K562 (cell line): ENCODE measurements at regions not wholly inside any gene's neighbourhood (a gene's known extent, or its start where the extent isn't known, plus 50 kb on each side); places are given as distances from the start of the nearest gene placed in this dataset.

ENCODE experiments used
- ATAC-seq: fragments of 200-7000 bp; cut with Tn5 transposase; 3 replicates; pipeline ENCODE4 v1.9.1; 2020; ENCODE audit warnings: moderate library complexity
- BruUV-seq: library from RNA; stranded (reverse); fragments of 400-500 nt; replicated peaks from 2 replicates; lab custom pipeline; 2021; lab: Mats Ljungman, UMichigan
- CTCF ChIA-PET: fragments of 300-600 bp; formaldehyde crosslinking; extraction: SDS; loops from one replicate; lab custom pipeline; 2021; ENCODE audit warnings: low intra/inter-chr PET ratio; lab: Yijun Ruan, JAX
- POLR2A ChIA-PET: fragments of 300-600, 350-650 bp; sonication (Branson Sonifier 250); formaldehyde crosslinking; extraction: SDS; loops from one replicate; lab custom pipeline; 2021; ENCODE audit warnings: antibody characterized with exemption, inconsistent platforms; lab: Yijun Ruan, JAX
- DNase-seq, 4 experiments: peaks; one replicate each; pipeline versions ENCODE4 v3.0.0 to v3.0.0-alpha.2; 2011 to 2018; ENCODE audit warnings: low spot score in 3 of 4, mixed read lengths in 3 of 4; ENCODE audit errors: extremely low read depth in 1 of 4
- FAIRE-seq: peaks from 2 replicates; lab custom pipeline; 2011; peaks lifted over from hg19 to GRCh38; lab: Jason Lieb, UNC
- H2AFZ ChIP-seq: 2 replicates; pipeline ENCODE4 v1.6.0; 2011; ENCODE audit warnings: low read depth, low read length, control low read depth, inconsistent platforms
- H3K27ac ChIP-seq: fragments of 200-600 bp; 3 replicates; pipeline ENCODE4 v1.8.0; 2011; ENCODE audit warnings: low read depth, mild to moderate bottlenecking, control low read depth, inconsistent platforms, low read length, moderate library complexity, mixed read lengths; ENCODE audit errors: extremely low read depth
- H3K27me3 ChIP-seq, 2 experiments: fragments of 300-600 bp in 1 of 2; 2 replicates in 1 of 2; 3 replicates in 1 of 2; pipeline versions ENCODE4 v1.6.0 to v1.8.0; 2011; ENCODE audit warnings: inconsistent platforms in 2 of 2, low read length in 2 of 2, mild to moderate bottlenecking in 1 of 2, mixed read lengths in 1 of 2, moderate library complexity in 1 of 2; ENCODE audit not compliant: control insufficient read depth in 2 of 2, insufficient read depth in 2 of 2
- H3K36me3 ChIP-seq: fragments of 300-600 bp; 3 replicates; pipeline ENCODE4 v1.8.0; 2011; ENCODE audit warnings: mild to moderate bottlenecking, low read length, inconsistent platforms; ENCODE audit not compliant: control insufficient read depth, insufficient read depth
- H3K4me1 ChIP-seq, 2 experiments: fragments of 200-600 bp in 1 of 2; replicated peaks in 1 of 2; 2 replicates in 1 of 2; 3 replicates in 1 of 2; pipeline versions ENCODE4 v1.5.1 to v1.8.0; 2011; ENCODE audit warnings: inconsistent platforms in 2 of 2, low read length in 2 of 2, mild to moderate bottlenecking in 1 of 2, mixed read lengths in 1 of 2, moderate library complexity in 1 of 2; ENCODE audit not compliant: control insufficient read depth in 2 of 2, insufficient read depth in 2 of 2
- H3K4me2 ChIP-seq: 2 replicates; pipeline ENCODE4 v1.6.1; 2011; ENCODE audit warnings: low read length, control low read depth, inconsistent platforms, mixed read lengths; ENCODE audit not compliant: insufficient read depth
- H3K4me3 ChIP-seq: fragments of 200-600 bp; sonication (generic), shearing (Covaris generic); 2 replicates; pipeline ENCODE4 v1.5.1; 2016; ENCODE audit warnings: control low read depth, inconsistent platforms
- H3K79me2 ChIP-seq: fragments of 200-600 bp; 3 replicates; pipeline ENCODE4 v1.8.0; 2011; ENCODE audit warnings: low read length, inconsistent platforms; ENCODE audit not compliant: control insufficient read depth, insufficient read depth
- H3K9ac ChIP-seq, 2 experiments: 2 replicates each; pipeline versions ENCODE4 v1.6.0 to v1.6.1; 2011; ENCODE audit warnings: low read depth in 2 of 2, low read length in 2 of 2, control low read depth in 1 of 2, inconsistent platforms in 1 of 2, mild to moderate bottlenecking in 1 of 2, mixed read lengths in 1 of 2; ENCODE audit not compliant: insufficient read depth in 1 of 2
- H3K9me1 ChIP-seq: one replicate; pipeline ENCODE4 v1.6.0; 2011; ENCODE audit warnings: inconsistent platforms, mild to moderate bottlenecking, low read length, moderate library complexity; ENCODE audit not compliant: control insufficient read depth, insufficient read depth
- H3K9me3 ChIP-seq: replicated peaks from 2 replicates; pipeline ENCODE4 v1.5.1; 2011; ENCODE audit warnings: low read depth, low read length, inconsistent platforms; ENCODE audit not compliant: control insufficient read depth, insufficient read depth
- H4K20me1 ChIP-seq: replicated peaks from 2 replicates; pipeline ENCODE4 v1.6.1; 2011; ENCODE audit warnings: low read length, inconsistent platforms, mixed read lengths; ENCODE audit not compliant: control insufficient read depth, insufficient read depth
- ARID3A ChIP-seq: IDR thresholded peaks from 2 replicates; pipeline ENCODE4 v1.6.1; 2012; ENCODE audit warnings: low read depth, low read length, improper control_type of control experiment, borderline replicate concordance
- C11orf30 ChIP-seq: fragments of 450-650 bp; IDR thresholded peaks from 2 replicates; pipeline ENCODE4 v1.6.1; 2016; ENCODE audit warnings: low read depth, mild to moderate bottlenecking
- CREB3L1 ChIP-seq: fragments of 450-650 bp; IDR thresholded peaks from 2 replicates; pipeline ENCODE4 v1.6.1; 2014; ENCODE audit warnings: low read depth, mild to moderate bottlenecking, moderate library complexity, borderline replicate concordance
- ELF4 ChIP-seq: fragments of 450-650 bp; formaldehyde crosslinking; IDR thresholded peaks from 2 replicates; pipeline ENCODE4 v1.4.0; 2022; ENCODE audit warnings: missing genetic modification characterization
- FOXA3 ChIP-seq, 2 experiments: fragments of 450-650 bp in 1 of 2; sonication (generic) in 1 of 2; formaldehyde crosslinking; IDR thresholded peaks in 1 of 2; conservative IDR thresholded peaks in 1 of 2; 2 replicates each; pipeline versions ENCODE4 v1.4.0 to v1.8.0; 2020 to 2022; ENCODE audit warnings: mild to moderate bottlenecking in 2 of 2, missing genetic modification reagents in 1 of 2
- KAT8 ChIP-seq: fragments of 450-650 bp; IDR thresholded peaks from 2 replicates; pipeline ENCODE4 v1.6.1; 2016; ENCODE audit warnings: low read depth, mild to moderate bottlenecking
- SMC3 ChIP-seq: conservative IDR thresholded peaks from 2 replicates; pipeline ENCODE4 v1.6.1; 2011; ENCODE audit warnings: low read depth, low read length, improper control_type of control experiment; ENCODE audit not compliant: insufficient read depth
- SUPT5H ChIP-seq: fragments of 450-650 bp; IDR thresholded peaks from 2 replicates; pipeline ENCODE4 v1.6.1; 2016
- ZNF589 ChIP-seq: fragments of 200-800 bp; sonication (Bioruptor generic); IDR thresholded peaks from 2 replicates; pipeline ENCODE4 v1.6.1; 2016; ENCODE audit warnings: low read depth, missing genetic modification characterization, missing compliant biosample characterization
- WGBS: fragments of 100-300 bp; shearing (Covaris generic); methylation state at CpG from one replicate; pipeline ENCODE4 v1.1.6; 2016; ENCODE audit warnings: low coverage, mixed read lengths; ENCODE audit not compliant: insufficient coverage; ENCODE audit errors: missing lambda C conversion rate; 5-methylcytosine and 5-hydroxymethylcytosine counted together
- in situ Hi-C: fragments of 300-500 bp; cut with MboI; formaldehyde crosslinking; loops from 4 replicates; pipeline ENCODE4 v1.15.0; 2018; ENCODE audit warnings: inconsistent platforms, mixed read lengths
- intact Hi-C: fragments of 100-400 bp; cut with micrococcal nuclease; formaldehyde crosslinking; loops from 2 replicates; pipeline ENCODE4 v1.14.2; 2022
- TF ChIP-seq, protein P1 (sequence below): IDR thresholded peaks from 2 replicates; pipeline ENCODE4 v1.6.1; 2011; ENCODE audit warnings: borderline replicate concordance, low read depth, mild to moderate bottlenecking, moderate library complexity, low read length; ENCODE audit not compliant: insufficient read depth, poor library complexity, severe bottlenecking
- TF ChIP-seq, protein P2 (sequence below): sonication (generic); formaldehyde crosslinking; IDR thresholded peaks from 2 replicates; pipeline ENCODE4 v1.4.0; 2020; ENCODE audit warnings: mild to moderate bottlenecking, missing genetic modification reagents
- TF ChIP-seq, protein P3 (sequence below): fragments of 450-650 bp; formaldehyde crosslinking; conservative IDR thresholded peaks from 2 replicates; pipeline ENCODE4 v1.4.0; 2022; ENCODE audit warnings: mild to moderate bottlenecking, missing genetic modification characterization

DNA sequence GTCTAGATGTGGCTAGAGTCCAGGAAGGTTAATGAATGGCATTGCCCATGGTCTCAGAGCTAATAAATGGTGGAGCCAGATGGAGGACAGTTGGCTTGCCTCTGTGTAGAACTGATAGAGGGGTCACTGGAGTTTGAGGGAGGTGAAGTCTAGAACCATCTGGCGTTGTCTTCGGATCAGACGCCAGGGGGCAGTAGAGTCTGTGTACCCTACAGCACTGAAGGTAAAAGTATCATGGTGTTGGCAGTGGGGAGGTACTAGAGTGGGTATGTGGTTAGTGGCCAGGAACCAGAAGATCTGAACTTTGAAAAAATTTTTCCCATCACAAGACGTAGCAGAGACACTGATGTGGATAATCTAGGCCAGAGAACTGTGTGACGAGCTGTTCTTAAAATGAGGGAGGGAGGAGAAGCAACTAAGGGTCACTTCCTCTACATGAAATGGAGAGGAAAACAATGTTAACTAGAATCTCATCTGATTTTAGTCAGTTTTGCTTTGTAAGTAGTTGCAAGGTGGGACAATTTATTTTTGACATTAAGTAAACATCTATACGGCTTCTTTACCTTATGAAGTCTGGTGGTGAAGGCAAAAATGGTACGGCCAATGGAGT lies 227.9 kb upstream of the PRSS58 start:
- Histone ChIP-seq H2AFZ (no peak overlapping the region), H3K4me3 (no peak overlapping the region), H3K9me1 (peaks cover 6% of the 10 kb centered on the region), H3K27ac (no peak overlapping the region), H3K36me3 (no peaks in the 10 kb centered on the region), H3K4me1 (no peaks in the 10 kb centered on the region), H4K20me1 (no peaks in the 10 kb centered on the region), H3K9ac (no peak overlapping the region), H3K79me2 (no peaks in the 10 kb centered on the region), H3K9me3 (no peaks in the 10 kb centered on the region), H3K27me3 (peaks cover 0 to 9% of the 10 kb centered on the region in 2 experiments; a peak in 1 of 5 replicates), H3K4me2 (no peak overlapping the region)
- peak; percentile 46 for FAIRE-seq
- BruUV-seq: no TSS peak
- ATAC-seq: peak; percentile 83
- in situ Hi-C loops: no loop called here
- ChIA-PET POLR2A (no interaction called here), CTCF (interaction anchor here (0.6 to 1.2 kb wide), 2 partner anchors 298 to 335 kb away, joined by 3 to 4 read pairs; no protein-coding TSS in a partner anchor)
- 5% methylated on average over 7 of the region's 7 CpGs for WGBS
- intact Hi-C loops: no loop called here
- peak; percentile 32 to 77 (median 64) for DNase-seq
- no peak for TF ChIP-seq KAT8
- no peak for TF ChIP-seq ZNF589 (CRISPR knock-in tag)
- TF ChIP-seq, protein P1, sequence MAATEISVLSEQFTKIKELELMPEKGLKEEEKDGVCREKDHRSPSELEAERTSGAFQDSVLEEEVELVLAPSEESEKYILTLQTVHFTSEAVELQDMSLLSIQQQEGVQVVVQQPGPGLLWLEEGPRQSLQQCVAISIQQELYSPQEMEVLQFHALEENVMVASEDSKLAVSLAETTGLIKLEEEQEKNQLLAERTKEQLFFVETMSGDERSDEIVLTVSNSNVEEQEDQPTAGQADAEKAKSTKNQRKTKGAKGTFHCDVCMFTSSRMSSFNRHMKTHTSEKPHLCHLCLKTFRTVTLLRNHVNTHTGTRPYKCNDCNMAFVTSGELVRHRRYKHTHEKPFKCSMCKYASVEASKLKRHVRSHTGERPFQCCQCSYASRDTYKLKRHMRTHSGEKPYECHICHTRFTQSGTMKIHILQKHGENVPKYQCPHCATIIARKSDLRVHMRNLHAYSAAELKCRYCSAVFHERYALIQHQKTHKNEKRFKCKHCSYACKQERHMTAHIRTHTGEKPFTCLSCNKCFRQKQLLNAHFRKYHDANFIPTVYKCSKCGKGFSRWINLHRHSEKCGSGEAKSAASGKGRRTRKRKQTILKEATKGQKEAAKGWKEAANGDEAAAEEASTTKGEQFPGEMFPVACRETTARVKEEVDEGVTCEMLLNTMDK: peak; percentile 62
- TF ChIP-seq, protein P2, sequence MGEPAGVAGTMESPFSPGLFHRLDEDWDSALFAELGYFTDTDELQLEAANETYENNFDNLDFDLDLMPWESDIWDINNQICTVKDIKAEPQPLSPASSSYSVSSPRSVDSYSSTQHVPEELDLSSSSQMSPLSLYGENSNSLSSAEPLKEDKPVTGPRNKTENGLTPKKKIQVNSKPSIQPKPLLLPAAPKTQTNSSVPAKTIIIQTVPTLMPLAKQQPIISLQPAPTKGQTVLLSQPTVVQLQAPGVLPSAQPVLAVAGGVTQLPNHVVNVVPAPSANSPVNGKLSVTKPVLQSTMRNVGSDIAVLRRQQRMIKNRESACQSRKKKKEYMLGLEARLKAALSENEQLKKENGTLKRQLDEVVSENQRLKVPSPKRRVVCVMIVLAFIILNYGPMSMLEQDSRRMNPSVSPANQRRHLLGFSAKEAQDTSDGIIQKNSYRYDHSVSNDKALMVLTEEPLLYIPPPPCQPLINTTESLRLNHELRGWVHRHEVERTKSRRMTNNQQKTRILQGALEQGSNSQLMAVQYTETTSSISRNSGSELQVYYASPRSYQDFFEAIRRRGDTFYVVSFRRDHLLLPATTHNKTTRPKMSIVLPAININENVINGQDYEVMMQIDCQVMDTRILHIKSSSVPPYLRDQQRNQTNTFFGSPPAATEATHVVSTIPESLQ (CRISPR knock-in tag): no peak
- TF ChIP-seq, protein P3, sequence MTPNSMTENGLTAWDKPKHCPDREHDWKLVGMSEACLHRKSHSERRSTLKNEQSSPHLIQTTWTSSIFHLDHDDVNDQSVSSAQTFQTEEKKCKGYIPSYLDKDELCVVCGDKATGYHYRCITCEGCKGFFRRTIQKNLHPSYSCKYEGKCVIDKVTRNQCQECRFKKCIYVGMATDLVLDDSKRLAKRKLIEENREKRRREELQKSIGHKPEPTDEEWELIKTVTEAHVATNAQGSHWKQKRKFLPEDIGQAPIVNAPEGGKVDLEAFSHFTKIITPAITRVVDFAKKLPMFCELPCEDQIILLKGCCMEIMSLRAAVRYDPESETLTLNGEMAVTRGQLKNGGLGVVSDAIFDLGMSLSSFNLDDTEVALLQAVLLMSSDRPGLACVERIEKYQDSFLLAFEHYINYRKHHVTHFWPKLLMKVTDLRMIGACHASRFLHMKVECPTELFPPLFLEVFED: 0 out of 2 replicates have a peak, but pooled peaks have one; percentile 47
- TF ChIP-seq FOXA3 (CRISPR knock-in tag; conservative IDR thresholded peaks at IDR 0.05 in 1 of 2, IDR thresholded peaks at IDR 0.05 in 1 of 2): peak in 1 of 2 experiments; percentile 59; a peak in 2 of 4 replicates
- no peak for TF ChIP-seq ARID3A
- 0 out of 2 replicates have a peak, but pooled peaks have one; percentile 9 for TF ChIP-seq SMC3
- no peak for TF ChIP-seq SUPT5H
- TF ChIP-seq CREB3L1: no peak
- no peak for TF ChIP-seq ELF4 (CRISPR knock-in tag)
- TF ChIP-seq C11orf30: no peak
